ENCODE measurements at regions not wholly inside any gene's neighbourhood (a gene's known extent, or its start where the extent isn't known, plus 50 kb on each side); places are given as distances from the start of the nearest gene placed in this dataset.

DNA sequence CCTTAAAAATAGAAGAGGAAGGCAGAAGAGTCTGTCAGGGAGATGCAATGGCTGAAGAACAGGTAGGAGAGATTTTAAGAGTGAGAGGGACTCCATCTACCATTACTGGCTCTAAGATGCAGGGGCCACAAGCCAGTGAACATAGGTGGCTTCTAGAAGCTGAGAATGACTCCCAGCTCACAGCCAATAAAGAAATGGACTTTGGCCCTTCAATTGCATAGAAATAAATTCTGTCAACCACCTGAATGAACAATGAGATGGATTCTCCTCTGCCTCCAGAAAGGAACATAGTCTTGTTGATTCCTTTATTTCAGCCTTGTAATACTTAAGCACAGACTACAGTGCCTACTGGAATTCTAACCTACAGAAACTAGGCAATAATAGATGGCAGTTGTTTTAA is 603.3 kb upstream of the NXPH2 start:
- Histone ChIP-seq H2BK5ac (ENCODE audit: insufficient read length, low read length) (no peak overlapping the region), H3K4me2 (ENCODE audit: insufficient read depth, insufficient read length, low read length) (no peak overlapping the region), H2BK15ac (ENCODE audit: low read depth, low read length) (no peak overlapping the region), H3T11ph (ENCODE audit: low read length) (no peak overlapping the region), H3K9me3 (ENCODE audit: control insufficient read depth, low read depth, low read length) (no peaks in the 10 kb centered on the region), H2BK20ac (ENCODE audit: low read depth, low read length, poor library complexity, severe bottlenecking) (no peak overlapping the region), H3K23ac (ENCODE audit: insufficient read length, low read depth, low read length) (no peak overlapping the region), H3K79me2 (ENCODE audit: insufficient read depth, low read length) (no peaks in the 10 kb centered on the region), H3K4ac (ENCODE audit: low read depth, low read length) (no peak overlapping the region), H3K14ac (ENCODE audit: insufficient read depth, low read length) (no peak overlapping the region), H2BK12ac (ENCODE audit: insufficient read length, low read depth, low read length) (no peak overlapping the region), H3K18ac (ENCODE audit: insufficient read length, low read depth, low read length) (no peak overlapping the region), H2BK120ac (ENCODE audit: low read depth, low read length, poor library complexity, severe bottlenecking) (no peak overlapping the region), H4K8ac (replicated peaks; ENCODE audit: insufficient read length, low read depth, low read length) (no peak overlapping the region), H3K23me2 (ENCODE audit: insufficient read length, low read depth, low read length, poor library complexity, severe bottlenecking) (no peaks in the 10 kb centered on the region), H3K9ac (ENCODE audit: extremely low read depth, insufficient read length, low read length) (no peak overlapping the region), H2AK5ac (ENCODE audit: insufficient read length, low read length) (no peak overlapping the region), H4K91ac (ENCODE audit: insufficient read length, low read depth, low read length) (no peak overlapping the region), H4K20me1 (ENCODE audit: control insufficient read depth, insufficient read depth, insufficient read length) (no peaks in the 10 kb centered on the region), H3K79me1 (ENCODE audit: insufficient read depth, low read depth, low read length, poor library complexity, severe bottlenecking) (no peaks in the 10 kb centered on the region), H2AFZ (ENCODE audit: low read length) (no peak overlapping the region), H3K56ac (ENCODE audit: insufficient read length, low read depth, low read length) (no peak overlapping the region), H3K4me1 (ENCODE audit: insufficient read depth, low read length) (no peaks in the 10 kb centered on the region), H3K27me3 (ENCODE audit: insufficient read depth, low read length) (no peaks in the 10 kb centered on the region), H3K27ac (ENCODE audit: insufficient read length, low read depth, low read length) (no peak overlapping the region), H4K5ac (ENCODE audit: insufficient read length, low read depth, low read length) (no peak overlapping the region)
- Mint-ChIP-seq H3K4me3 (no peak overlapping the region), H3K36me3 (ENCODE audit: insufficient read depth in 1 of 3, low read depth in 3 of 3) (no peaks in the 10 kb centered on the region), H3K9me3 (no peaks in the 10 kb centered on the region), H3K27ac (no peak overlapping the region), H3K27me3 (ENCODE audit: low read depth) (no peaks in the 10 kb centered on the region; the same call in 1 of the 2 replicates), H3K4me1 (no peaks in the 10 kb centered on the region)
- TF ChIP-seq, protein P1, sequence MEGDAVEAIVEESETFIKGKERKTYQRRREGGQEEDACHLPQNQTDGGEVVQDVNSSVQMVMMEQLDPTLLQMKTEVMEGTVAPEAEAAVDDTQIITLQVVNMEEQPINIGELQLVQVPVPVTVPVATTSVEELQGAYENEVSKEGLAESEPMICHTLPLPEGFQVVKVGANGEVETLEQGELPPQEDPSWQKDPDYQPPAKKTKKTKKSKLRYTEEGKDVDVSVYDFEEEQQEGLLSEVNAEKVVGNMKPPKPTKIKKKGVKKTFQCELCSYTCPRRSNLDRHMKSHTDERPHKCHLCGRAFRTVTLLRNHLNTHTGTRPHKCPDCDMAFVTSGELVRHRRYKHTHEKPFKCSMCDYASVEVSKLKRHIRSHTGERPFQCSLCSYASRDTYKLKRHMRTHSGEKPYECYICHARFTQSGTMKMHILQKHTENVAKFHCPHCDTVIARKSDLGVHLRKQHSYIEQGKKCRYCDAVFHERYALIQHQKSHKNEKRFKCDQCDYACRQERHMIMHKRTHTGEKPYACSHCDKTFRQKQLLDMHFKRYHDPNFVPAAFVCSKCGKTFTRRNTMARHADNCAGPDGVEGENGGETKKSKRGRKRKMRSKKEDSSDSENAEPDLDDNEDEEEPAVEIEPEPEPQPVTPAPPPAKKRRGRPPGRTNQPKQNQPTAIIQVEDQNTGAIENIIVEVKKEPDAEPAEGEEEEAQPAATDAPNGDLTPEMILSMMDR (conservative IDR thresholded peaks at IDR 0.05) = no peak
- DNase-seq = no peak
